NCI-H460 (cell line): ENCODE measurements at regions not wholly inside any gene's neighbourhood (a gene's known extent, or its start where the extent isn't known, plus 50 kb on each side); places are given as distances from the start of the nearest gene placed in this dataset.
"Not testable (repeated sequence)": the region's sequence is repeated elsewhere in the genome, so short reads cannot be mapped to it uniquely, and the experiment has no call there.

ENCODE experiments used
- DNase-seq: peaks from one replicate; pipeline ENCODE4 v3.0.0-alpha.2; 2016; ENCODE audit warnings: low read depth; ENCODE audit errors: extremely low read depth

GRCh38 chr12:23349564-23349963 is 599.9 kb downstream of the SOX5 start:
- no peak for DNase-seq

GRCh38 chr12:23350808-23351207 is 598.7 kb downstream of the SOX5 start:
- no peak for DNase-seq

- DNase-seq = no peak
Observed at GRCh38 chr12:23352670-23353069, 596.8 kb downstream of the SOX5 start.

- DNase-seq = no peak
Observed at GRCh38 chr12:23354800-23355199, 594.7 kb downstream of the SOX5 start.

GRCh38 chr12:23356440-23356839 is 593.0 kb downstream of the SOX5 start:
- DNase-seq = no peak

GRCh38 chr12:23356927-23357708 is 592.4 kb downstream of the SOX5 start:
- DNase-seq = no peak

GRCh38 chr12:23359975-23360701 is 589.3 kb downstream of the SOX5 start:
- DNase-seq = no peak

- no peak for DNase-seq
Observed at GRCh38 chr12:23361971-23362370, 587.5 kb downstream of the SOX5 start.

GRCh38 chr12:23368590-23368989 is 580.9 kb downstream of the SOX5 start:
- DNase-seq = no peak

GRCh38 chr12:23375621-23376020 is 573.8 kb downstream of the SOX5 start:
- DNase-seq = no peak

- DNase-seq = no peak
Observed at GRCh38 chr12:23376238-23376637, 573.2 kb downstream of the SOX5 start.

GRCh38 chr12:23380419-23381100 is 568.9 kb downstream of the SOX5 start:
- no peak for DNase-seq

GRCh38 chr12:23388898-23389297 is 560.6 kb downstream of the SOX5 start:
- DNase-seq = not testable (repeated sequence)

- DNase-seq = not testable (repeated sequence)
Observed at GRCh38 chr12:23389315-23389714, 560.2 kb downstream of the SOX5 start.

GRCh38 chr12:23399402-23399933 is 550.0 kb downstream of the SOX5 start:
- DNase-seq = no peak

GRCh38 chr12:23415180-23415579 is 534.3 kb downstream of the SOX5 start:
- DNase-seq = no peak

GRCh38 chr12:23421556-23421955 is 527.9 kb downstream of the SOX5 start:
- no peak for DNase-seq

- DNase-seq = no peak
Observed at GRCh38 chr12:23423097-23423687, 526.3 kb downstream of the SOX5 start.

GRCh38 chr12:23423796-23424195 is 525.7 kb downstream of the SOX5 start:
- no peak for DNase-seq

- no peak for DNase-seq
Observed at GRCh38 chr12:23424685-23425084, 524.8 kb downstream of the SOX5 start.

GRCh38 chr12:23426328-23426727 is 523.1 kb downstream of the SOX5 start:
- no peak for DNase-seq
